Neuron (in vitro differentiated cells): ENCODE measurements at regions not wholly inside any gene's neighbourhood (a gene's known extent, or its start where the extent isn't known, plus 50 kb on each side); places are given as distances from the start of the nearest gene placed in this dataset.
"Not testable (repeated sequence)": the region's sequence is repeated elsewhere in the genome, so short reads cannot be mapped to it uniquely, and the experiment has no call there.

ENCODE experiments used
- H2AFZ ChIP-seq: one replicate; pipeline ENCODE4 v1.6.1; 2013; ENCODE audit warnings: low read depth, mild to moderate bottlenecking, inconsistent platforms, low read length, moderate library complexity
- H3K27me3 ChIP-seq: one replicate; pipeline ENCODE4 v1.6.1; 2013; ENCODE audit warnings: low read length; ENCODE audit not compliant: insufficient read depth
- H3K36me3 ChIP-seq: one replicate; pipeline ENCODE4 v1.6.1; 2013; ENCODE audit warnings: low read length; ENCODE audit not compliant: insufficient read depth
- H3K4me1 ChIP-seq: one replicate; pipeline ENCODE4 v1.6.1; 2013; ENCODE audit warnings: low read length; ENCODE audit not compliant: insufficient read depth
- H3K4me3 ChIP-seq: 2 replicates; pipeline ENCODE4 v1.5.1; 2013; ENCODE audit warnings: mild to moderate bottlenecking, low read length, moderate library complexity
- H3K9me3 ChIP-seq: one replicate; pipeline ENCODE4 v1.6.1; 2013; ENCODE audit warnings: low read length

GRCh38 chr13:65597839-65598818 lies 1632.0 kb downstream of the PCDH9 start:
- H3K4me1 ChIP-seq, result peaks cover 13% of the 10 kb centered on the region
- H3K4me3 ChIP-seq, result no peak overlapping the region
- H2AFZ ChIP-seq, result no peak overlapping the region
- no peaks in the 10 kb centered on the region for H3K36me3 ChIP-seq
- no peaks in the 10 kb centered on the region for H3K27me3 ChIP-seq
- H3K9me3 ChIP-seq, result no peaks in the 10 kb centered on the region

GRCh38 chr13:65595916-65596315 lies 1634.2 kb downstream of the PCDH9 start:
- H3K27me3 ChIP-seq, result no peaks in the 10 kb centered on the region
- H2AFZ ChIP-seq, result no peak overlapping the region
- H3K4me3 ChIP-seq, result no peak overlapping the region
- no peaks in the 10 kb centered on the region for H3K9me3 ChIP-seq
- no peaks in the 10 kb centered on the region for H3K36me3 ChIP-seq
- peaks cover 7% of the 10 kb centered on the region for H3K4me1 ChIP-seq

GRCh38 chr13:65594298-65594781 lies 1635.8 kb downstream of the PCDH9 start:
- H3K27me3 ChIP-seq, result no peaks in the 10 kb centered on the region
- H3K36me3 ChIP-seq, result no peaks in the 10 kb centered on the region
- H3K4me3 ChIP-seq, result no peak overlapping the region
- H3K9me3 ChIP-seq, result no peaks in the 10 kb centered on the region
- H2AFZ ChIP-seq, result no peak overlapping the region
- peaks cover 4% of the 10 kb centered on the region for H3K4me1 ChIP-seq

GRCh38 chr13:65593298-65593874 lies 1636.8 kb downstream of the PCDH9 start:
- Histone ChIP-seq H3K36me3 (no peaks in the 10 kb centered on the region), H2AFZ (peak overlapping the region; percentile 67), H3K4me3 (no peak overlapping the region), H3K4me1 (peaks cover 4% of the 10 kb centered on the region), H3K9me3 (no peaks in the 10 kb centered on the region), H3K27me3 (no peaks in the 10 kb centered on the region)

DNA sequence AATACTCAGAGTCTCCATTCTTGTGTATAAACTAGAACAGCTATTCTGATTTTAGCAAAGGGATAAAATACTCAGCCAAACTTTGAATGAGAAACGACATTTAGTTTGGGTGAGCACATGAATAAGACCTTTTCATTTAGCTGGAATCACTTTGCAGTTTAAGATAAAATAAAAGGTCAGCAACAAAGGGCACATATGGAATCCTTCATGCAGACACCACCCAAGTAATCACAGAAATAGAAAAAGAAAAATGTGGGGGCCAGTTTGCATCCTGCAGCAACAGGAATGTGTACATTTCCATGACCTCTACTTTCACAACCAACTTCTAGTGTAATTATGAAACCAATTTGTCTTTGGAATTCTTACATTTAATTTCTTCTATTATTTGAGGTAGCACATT lies 1637.4 kb downstream of the PCDH9 start:
- no peaks in the 10 kb centered on the region for H3K9me3 ChIP-seq
- H2AFZ ChIP-seq, result peak overlapping the region; percentile 67
- no peaks in the 10 kb centered on the region for H3K36me3 ChIP-seq
- peaks cover 4% of the 10 kb centered on the region for H3K4me1 ChIP-seq
- H3K27me3 ChIP-seq, result no peaks in the 10 kb centered on the region
- no peak overlapping the region for H3K4me3 ChIP-seq

DNA sequence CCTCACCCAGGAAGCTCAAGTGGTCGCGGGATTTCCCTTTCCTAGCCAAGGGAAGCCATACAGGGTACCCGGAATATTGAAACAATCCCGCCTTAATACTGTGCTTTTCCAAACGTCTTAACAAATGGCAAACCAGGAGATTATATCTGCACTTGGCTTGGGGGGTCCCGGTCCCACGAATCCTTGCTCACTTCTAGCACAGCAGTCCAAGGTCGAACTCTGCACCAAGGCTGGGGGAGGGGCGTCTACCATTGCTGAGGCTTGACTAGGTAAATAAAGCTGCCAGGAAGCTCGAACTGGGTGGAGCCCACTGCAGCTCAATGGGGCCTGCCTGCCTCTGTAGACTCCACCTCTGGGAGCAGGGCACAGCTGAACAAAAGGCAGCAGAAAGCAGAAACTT lies 1644.8 kb downstream of the PCDH9 start:
- Histone ChIP-seq H2AFZ (no peak overlapping the region), H3K4me3 (no peak overlapping the region), H3K4me1 (no peaks in the 10 kb centered on the region), H3K9me3 (no peaks in the 10 kb centered on the region), H3K36me3 (no peaks in the 10 kb centered on the region), H3K27me3 (no peaks in the 10 kb centered on the region)

GRCh38 chr13:65584126-65584525 lies 1646.0 kb downstream of the PCDH9 start:
- Histone ChIP-seq H2AFZ (no peak overlapping the region), H3K4me1 (no peaks in the 10 kb centered on the region), H3K27me3 (no peaks in the 10 kb centered on the region), H3K36me3 (no peaks in the 10 kb centered on the region), H3K9me3 (no peaks in the 10 kb centered on the region), H3K4me3 (no peak overlapping the region)

GRCh38 chr13:65582160-65582559 lies 1648.0 kb downstream of the PCDH9 start:
- no peak overlapping the region for H3K4me3 ChIP-seq
- H3K4me1 ChIP-seq, result no peaks in the 10 kb centered on the region
- no peaks in the 10 kb centered on the region for H3K27me3 ChIP-seq
- H3K9me3 ChIP-seq, result no peaks in the 10 kb centered on the region
- H2AFZ ChIP-seq, result no peak overlapping the region
- H3K36me3 ChIP-seq, result no peaks in the 10 kb centered on the region

DNA sequence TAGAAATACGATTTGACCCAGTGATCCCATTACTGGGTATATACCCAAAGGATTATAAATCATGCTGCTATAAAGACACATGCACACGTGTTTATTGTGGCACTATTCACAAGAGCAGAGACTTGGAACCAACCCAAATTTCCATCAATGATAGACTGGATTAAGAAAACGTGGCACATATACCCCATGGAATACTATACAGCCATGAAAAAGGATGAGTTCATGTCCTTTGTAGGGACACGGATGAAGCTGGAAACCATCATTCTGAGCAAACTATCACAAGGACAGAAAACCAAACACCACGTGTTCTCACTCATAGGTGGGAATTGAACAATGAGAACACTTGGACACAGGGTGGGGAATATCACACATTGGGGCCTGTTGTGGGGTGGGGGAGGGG lies 1665.6 kb downstream of the PCDH9 start:
- H3K4me1 ChIP-seq, H3K27me3 ChIP-seq, H3K4me3 ChIP-seq, H2AFZ ChIP-seq, H3K36me3 ChIP-seq, H3K9me3 ChIP-seq: not testable (repeated sequence)

GRCh38 chr13:65562305-65562704 lies 1667.8 kb downstream of the PCDH9 start:
- H3K36me3 ChIP-seq, result no peaks in the 10 kb centered on the region
- H2AFZ ChIP-seq, result no peak overlapping the region
- H3K4me1 ChIP-seq, result no peaks in the 10 kb centered on the region
- H3K27me3 ChIP-seq, result no peaks in the 10 kb centered on the region
- H3K4me3 ChIP-seq, result no peak overlapping the region
- H3K9me3 ChIP-seq, result no peaks in the 10 kb centered on the region

GRCh38 chr13:65560936-65561335 lies 1669.2 kb downstream of the PCDH9 start:
- Histone ChIP-seq H2AFZ (no peak overlapping the region), H3K9me3 (no peaks in the 10 kb centered on the region), H3K27me3 (no peaks in the 10 kb centered on the region), H3K4me1 (no peaks in the 10 kb centered on the region), H3K4me3 (no peak overlapping the region), H3K36me3 (no peaks in the 10 kb centered on the region)

- no peaks in the 10 kb centered on the region for H3K27me3 ChIP-seq
- no peaks in the 10 kb centered on the region for H3K4me1 ChIP-seq
- H3K36me3 ChIP-seq, result no peaks in the 10 kb centered on the region
- no peaks in the 10 kb centered on the region for H3K9me3 ChIP-seq
- no peak overlapping the region for H2AFZ ChIP-seq
- H3K4me3 ChIP-seq, result no peak overlapping the region
Measured at GRCh38 chr13:65555962-65556361, 1674.2 kb downstream of the PCDH9 start.

DNA sequence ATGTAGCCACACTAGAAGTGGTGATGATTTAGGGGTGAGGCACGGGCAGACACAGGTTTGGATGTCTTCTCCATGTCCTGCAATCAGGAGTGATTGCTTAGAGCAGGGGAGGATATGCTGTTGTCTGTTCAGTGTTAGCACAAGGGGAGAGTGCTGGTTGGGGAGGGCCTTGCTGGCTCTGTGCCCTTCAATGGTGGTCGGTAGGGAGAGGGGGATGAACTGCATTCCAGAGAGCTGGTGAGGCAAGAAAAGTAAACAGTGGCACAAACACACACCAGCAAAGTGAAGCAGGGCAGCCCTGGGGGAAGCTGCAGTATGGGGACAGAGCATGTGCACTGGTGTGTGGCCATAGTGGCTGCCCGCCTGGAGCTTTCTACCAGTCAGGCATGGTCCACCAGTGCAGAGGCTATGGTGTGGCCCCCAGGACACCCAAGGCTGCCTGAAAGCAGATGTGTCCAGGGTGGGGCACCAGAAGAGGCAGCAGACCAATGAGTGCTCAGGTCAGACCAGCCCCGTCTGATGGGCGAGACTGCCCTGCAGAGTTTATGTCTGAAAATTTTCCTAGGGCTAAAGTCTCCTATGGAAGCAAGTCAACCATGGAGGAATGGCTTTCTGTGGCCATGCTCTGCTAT lies 1676.9 kb downstream of the PCDH9 start:
- Histone ChIP-seq H3K9me3 (no peaks in the 10 kb centered on the region), H3K27me3 (no peaks in the 10 kb centered on the region), H3K36me3 (no peaks in the 10 kb centered on the region), H3K4me1 (no peaks in the 10 kb centered on the region), H3K4me3 (no peak overlapping the region), H2AFZ (no peak overlapping the region)
